Esophagus muscularis mucosa (tissue), 4 donors: ENCODE measurements at regions not wholly inside any gene's neighbourhood (a gene's known extent, or its start where the extent isn't known, plus 50 kb on each side); places are given as distances from the start of the nearest gene placed in this dataset.
"Not testable (repeated sequence)": the region's sequence is repeated elsewhere in the genome, so short reads cannot be mapped to it uniquely, and the experiment has no call there.

Experiments used
- EP300 ChIP-seq: sonication (generic); formaldehyde crosslinking; IDR thresholded peaks from one replicate; pipeline ENCODE4 v1.6.1; 2017; ENCODE audit warnings: antibody characterized with exemption
- POLR2A ChIP-seq: fragments of 450-650 bp; IDR thresholded peaks from one replicate; pipeline ENCODE4 v1.6.1; 2017; ENCODE audit warnings: antibody characterized with exemption, moderate library complexity, mild to moderate bottlenecking, low read depth
- POLR2AphosphoS5 ChIP-seq, 2 donors: sonication (generic); formaldehyde crosslinking; IDR thresholded peaks; one replicate each; pipeline ENCODE4 v1.6.1; 2017; ENCODE audit warnings: antibody characterized with exemption in 2 of 2
- TF ChIP-seq, protein P1 (sequence below), 3 experiments: fragments of 200-600 bp in 2 of 3; fragments of 450-650 bp in 1 of 3; sonication (generic) in 2 of 3; IDR thresholded peaks; one replicate each; pipeline ENCODE4 v1.5.1; 2017 to 2019; ENCODE audit warnings: antibody characterized with exemption in 3 of 3, mild to moderate bottlenecking in 2 of 3, moderate library complexity in 1 of 3

DNA sequence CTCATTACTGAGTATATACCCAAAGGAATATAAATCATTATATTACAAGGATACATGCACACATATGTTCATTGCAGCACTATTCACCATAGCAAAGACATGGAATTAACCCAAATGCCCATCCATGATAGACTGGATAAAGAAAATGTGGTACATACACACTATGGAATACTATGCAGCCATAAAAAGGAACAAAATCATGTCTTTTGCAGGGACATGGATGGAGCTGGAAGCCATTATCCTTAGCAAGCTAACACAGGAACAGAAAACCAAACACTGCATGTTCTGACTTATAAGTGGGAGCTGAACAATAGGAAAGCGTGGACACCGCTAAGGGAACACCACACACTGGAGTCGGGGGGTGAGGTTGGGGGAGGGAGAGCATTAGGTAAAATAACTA is 236.7 kb upstream of the NFIA start:
- TF ChIP-seq, protein P1, sequence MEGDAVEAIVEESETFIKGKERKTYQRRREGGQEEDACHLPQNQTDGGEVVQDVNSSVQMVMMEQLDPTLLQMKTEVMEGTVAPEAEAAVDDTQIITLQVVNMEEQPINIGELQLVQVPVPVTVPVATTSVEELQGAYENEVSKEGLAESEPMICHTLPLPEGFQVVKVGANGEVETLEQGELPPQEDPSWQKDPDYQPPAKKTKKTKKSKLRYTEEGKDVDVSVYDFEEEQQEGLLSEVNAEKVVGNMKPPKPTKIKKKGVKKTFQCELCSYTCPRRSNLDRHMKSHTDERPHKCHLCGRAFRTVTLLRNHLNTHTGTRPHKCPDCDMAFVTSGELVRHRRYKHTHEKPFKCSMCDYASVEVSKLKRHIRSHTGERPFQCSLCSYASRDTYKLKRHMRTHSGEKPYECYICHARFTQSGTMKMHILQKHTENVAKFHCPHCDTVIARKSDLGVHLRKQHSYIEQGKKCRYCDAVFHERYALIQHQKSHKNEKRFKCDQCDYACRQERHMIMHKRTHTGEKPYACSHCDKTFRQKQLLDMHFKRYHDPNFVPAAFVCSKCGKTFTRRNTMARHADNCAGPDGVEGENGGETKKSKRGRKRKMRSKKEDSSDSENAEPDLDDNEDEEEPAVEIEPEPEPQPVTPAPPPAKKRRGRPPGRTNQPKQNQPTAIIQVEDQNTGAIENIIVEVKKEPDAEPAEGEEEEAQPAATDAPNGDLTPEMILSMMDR (IDR thresholded peaks at IDR 0.05): not testable (repeated sequence)
- not testable (repeated sequence) for TF ChIP-seq POLR2A; EP300; POLR2AphosphoS5 (IDR thresholded peaks at IDR 0.05)
